Right atrium auricular region (tissue), 2 donors: ENCODE measurements at regions not wholly inside any gene's neighbourhood (a gene's known extent, or its start where the extent isn't known, plus 50 kb on each side); places are given as distances from the start of the nearest gene placed in this dataset.
A peak's percentile ranks its signal among the peaks of the same experiment; 100 is the strongest.
"Not testable (repeated sequence)": the region's sequence is repeated elsewhere in the genome, so short reads cannot be mapped to it uniquely, and the experiment has no call there.

Experiments used
- DNase-seq: peaks from one replicate; pipeline ENCODE4 v3.0.0-alpha.2; 2019; ENCODE audit warnings: low spot score
- H3K27ac ChIP-seq, 2 donors: fragments of 200-600 bp; sonication (generic); 1 replicate in 1 of 2; 2 replicates in 1 of 2; pipeline ENCODE4 v1.5.1; 2016 to 2019
- H3K27me3 ChIP-seq, 2 donors: fragments of 200-600 bp; sonication (generic); one replicate each; pipeline versions ENCODE4 v1.5.1 to v1.6.0; 2017 to 2019
- H3K36me3 ChIP-seq: fragments of 200-600 bp; sonication (generic); one replicate; pipeline ENCODE4 v1.5.1; 2016
- H3K4me1 ChIP-seq, 2 donors: fragments of 200-600 bp; sonication (generic); one replicate each; pipeline versions ENCODE4 v1.5.1 to v1.6.0; 2017 to 2019
- H3K4me3 ChIP-seq, 2 donors: fragments of 200-600 bp; sonication (generic); 1 replicate in 1 of 2; 2 replicates in 1 of 2; pipeline ENCODE4 v1.5.1; 2017 to 2019; ENCODE audit warnings: mild to moderate bottlenecking in 1 of 2, moderate library complexity in 1 of 2
- H3K9me3 ChIP-seq, 2 donors: fragments of 200-600 bp; sonication (generic); one replicate each; pipeline ENCODE4 v1.5.1; 2019
- CTCF ChIP-seq, 2 donors: fragments of 200-600 bp; sonication (generic); IDR thresholded peaks; one replicate each; pipeline ENCODE4 v1.5.1; 2019; ENCODE audit warnings: antibody characterized with exemption in 2 of 2

GRCh38 chr10:71085689-71086438 is 126.5 kb upstream of the UNC5B start:
- H3K36me3 ChIP-seq = no peaks in the 10 kb centered on the region
- no peaks in the 10 kb centered on the region for H3K9me3 ChIP-seq
- no peaks in the 10 kb centered on the region for H3K4me1 ChIP-seq
- no peak overlapping the region for H3K27ac ChIP-seq
- no peak for TF ChIP-seq CTCF (IDR thresholded peaks at IDR 0.05)
- no peak overlapping the region for H3K4me3 ChIP-seq
- H3K27me3 ChIP-seq = no peaks in the 10 kb centered on the region
- DNase-seq = peak; percentile 47

GRCh38 chr10:71086439-71087080 is 125.8 kb upstream of the UNC5B start:
- H3K36me3 ChIP-seq = no peaks in the 10 kb centered on the region
- H3K4me1 ChIP-seq = no peaks in the 10 kb centered on the region
- no peaks in the 10 kb centered on the region for H3K9me3 ChIP-seq
- H3K27ac ChIP-seq = no peak overlapping the region
- H3K4me3 ChIP-seq = no peak overlapping the region
- DNase-seq = peak; percentile 38
- no peak for TF ChIP-seq CTCF (IDR thresholded peaks at IDR 0.05)
- H3K27me3 ChIP-seq = no peaks in the 10 kb centered on the region

- H3K27me3 ChIP-seq = no peaks in the 10 kb centered on the region
These were observed 124.7 kb upstream of the UNC5B start for GRCh38 chr10:71087622-71088021.

GRCh38 chr10:71088054-71088453 is 124.3 kb upstream of the UNC5B start:
- Histone ChIP-seq H3K36me3 (no peaks in the 10 kb centered on the region), H3K9me3 (no peaks in the 10 kb centered on the region), H3K27ac (no peak overlapping the region), H3K27me3 (no peaks in the 10 kb centered on the region), H3K4me1 (peaks cover 0 to 5% of the 10 kb centered on the region in 2 donors), H3K4me3 (no peak overlapping the region)
- no peak for TF ChIP-seq CTCF (IDR thresholded peaks at IDR 0.05)
- peak; percentile 30 for DNase-seq

More at GRCh38 chr10:71087622-71088021, 124.7 kb upstream of the UNC5B start:
- H3K27ac ChIP-seq = no peak overlapping the region
- H3K9me3 ChIP-seq = no peaks in the 10 kb centered on the region
- H3K4me1 ChIP-seq = peaks cover 0 to 3% of the 10 kb centered on the region in 2 donors
- H3K4me3 ChIP-seq = no peak overlapping the region
- no peaks in the 10 kb centered on the region for H3K36me3 ChIP-seq
- DNase-seq = no peak
- no peak for TF ChIP-seq CTCF (IDR thresholded peaks at IDR 0.05)

GRCh38 chr10:71088578-71088977 is 123.8 kb upstream of the UNC5B start:
- H3K9me3 ChIP-seq, H3K27ac ChIP-seq, H3K27me3 ChIP-seq, H3K36me3 ChIP-seq, H3K4me3 ChIP-seq, H3K4me1 ChIP-seq: not testable (repeated sequence)
- peak; percentile 48 for DNase-seq

GRCh38 chr10:71089162-71089561 is 123.2 kb upstream of the UNC5B start:
- Histone ChIP-seq H3K4me1 (peaks cover 0 to 5% of the 10 kb centered on the region in 2 donors), H3K27me3 (no peaks in the 10 kb centered on the region), H3K4me3 (no peak overlapping the region), H3K9me3 (no peaks in the 10 kb centered on the region), H3K36me3 (no peaks in the 10 kb centered on the region), H3K27ac (no peak overlapping the region)
- no peak for DNase-seq
- no peak for TF ChIP-seq CTCF (IDR thresholded peaks at IDR 0.05)
